ENCODE measurements at regions not wholly inside any gene's neighbourhood (a gene's known extent, or its start where the extent isn't known, plus 50 kb on each side); places are given as distances from the start of the nearest gene placed in this dataset.

DNA sequence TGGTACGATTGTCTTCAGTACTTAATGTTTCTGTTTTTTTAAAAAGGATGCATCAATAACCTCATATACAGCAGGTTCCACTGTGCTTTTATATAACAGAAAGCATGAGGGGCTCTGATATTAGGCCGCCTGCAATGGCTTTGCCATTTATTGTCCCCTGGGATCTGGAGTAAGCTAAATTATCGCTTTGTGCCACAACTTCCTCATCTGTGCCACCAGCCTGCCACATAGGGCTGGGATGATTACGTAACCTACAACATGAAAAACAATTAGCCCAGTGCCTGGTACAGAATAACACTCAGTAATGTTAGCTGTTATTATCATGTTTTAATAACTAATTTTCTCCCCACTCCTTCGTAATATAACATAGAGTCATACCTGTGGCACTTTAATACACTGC lies 65.5 kb upstream of the TRIM2 start:
- no peak for TF ChIP-seq POLR2A (IDR thresholded peaks at IDR 0.05)
- TF ChIP-seq EP300 (IDR thresholded peaks at IDR 0.05) = no peak

Data from tibial nerve (tissue), 3 donors.